Lower leg skin (tissue), 3 donors: ENCODE measurements at regions not wholly inside any gene's neighbourhood (a gene's known extent, or its start where the extent isn't known, plus 50 kb on each side); places are given as distances from the start of the nearest gene placed in this dataset.

Experiments
- CTCF ChIP-seq, 3 donors: fragments of 450-650 bp; IDR thresholded peaks; one replicate each; pipeline ENCODE4 v1.5.1; 2016; ENCODE audit warnings: antibody characterized with exemption in 3 of 3, mild to moderate bottlenecking in 3 of 3, moderate library complexity in 2 of 3
- POLR2A ChIP-seq, 2 donors: fragments of 450-650 bp; IDR thresholded peaks; one replicate each; pipeline ENCODE4 v1.6.1; 2016 to 2017; ENCODE audit warnings: antibody characterized with exemption in 2 of 2, mild to moderate bottlenecking in 1 of 2, moderate library complexity in 1 of 2

- TF ChIP-seq POLR2A (IDR thresholded peaks at IDR 0.05) (no peak), CTCF (IDR thresholded peaks at IDR 0.05) (no peak)
Observed at GRCh38 chrX:125151146-125151545, 168.5 kb upstream of the TEX13C start.
